HT-29 (cell line): ENCODE measurements at regions not wholly inside any gene's neighbourhood (a gene's known extent, or its start where the extent isn't known, plus 50 kb on each side); places are given as distances from the start of the nearest gene placed in this dataset.
"Not testable (repeated sequence)": the region's sequence is repeated elsewhere in the genome, so short reads cannot be mapped to it uniquely, and the experiment has no call there.

Experiments used
- DNase-seq: peaks from one replicate; pipeline ENCODE4 v3.0.0-alpha.2; 2015; ENCODE audit warnings: low spot score

GRCh38 chr4:67412153-67412712 is 133.1 kb downstream of the CENPC start:
- DNase-seq = peak; percentile 54

GRCh38 chr4:67403342-67403741 is 142.0 kb downstream of the CENPC start:
- DNase-seq = no peak

GRCh38 chr4:67401902-67402301 is 143.4 kb downstream of the CENPC start:
- no peak for DNase-seq

GRCh38 chr4:67397931-67398330 is 147.4 kb downstream of the CENPC start:
- no peak for DNase-seq

GRCh38 chr4:67397031-67397430 is 148.3 kb downstream of the CENPC start:
- DNase-seq = no peak

GRCh38 chr4:67396008-67396407 is 149.3 kb downstream of the CENPC start:
- DNase-seq = no peak

- no peak for DNase-seq
These were observed 150.4 kb downstream of the CENPC start for GRCh38 chr4:67394879-67395278.

GRCh38 chr4:67393699-67394281 is 151.5 kb downstream of the CENPC start:
- peak; percentile 76 for DNase-seq

GRCh38 chr4:67393007-67393406 is 152.3 kb downstream of the CENPC start:
- DNase-seq = no peak

GRCh38 chr4:67381406-67381804 is 163.9 kb downstream of the CENPC start:
- not testable (repeated sequence) for DNase-seq

GRCh38 chr4:67380702-67381405 is 164.4 kb downstream of the CENPC start:
- DNase-seq = not testable (repeated sequence)

- no peak for DNase-seq
These were observed 165.1 kb downstream of the CENPC start for GRCh38 chr4:67380154-67380553.

- DNase-seq = no peak
These were observed 170.0 kb downstream of the CENPC start for GRCh38 chr4:67375291-67375690.

GRCh38 chr4:67371615-67372014 is 173.7 kb downstream of the CENPC start:
- DNase-seq = no peak

- peak; percentile 24 for DNase-seq
These were observed 178.9 kb downstream of the CENPC start for GRCh38 chr4:67366311-67366861.

GRCh38 chr4:67365661-67366245 is 179.6 kb downstream of the CENPC start:
- DNase-seq = peak; percentile 2

GRCh38 chr4:67355806-67356205 is 189.5 kb downstream of the CENPC start:
- peak; percentile 13 for DNase-seq

GRCh38 chr4:67346654-67347053 is 198.6 kb downstream of the CENPC start:
- no peak for DNase-seq

GRCh38 chr4:67344594-67345380 is 200.5 kb downstream of the CENPC start:
- no peak for DNase-seq

- no peak for DNase-seq
These were observed 202.1 kb downstream of the CENPC start for GRCh38 chr4:67343199-67343598.

- DNase-seq = no peak
These were observed 203.0 kb downstream of the CENPC start for GRCh38 chr4:67342291-67342690.

- DNase-seq = no peak
These were observed 211.6 kb downstream of the CENPC start for GRCh38 chr4:67333664-67334063.
